Pancreas (tissue), 10 donors: ENCODE measurements at regions not wholly inside any gene's neighbourhood (a gene's known extent, or its start where the extent isn't known, plus 50 kb on each side); places are given as distances from the start of the nearest gene placed in this dataset.

Source experiments
- ATAC-seq, 4 donors: fragments of 200-7000 bp; cut with Tn5 transposase; one replicate each; pipeline versions ENCODE4 v1.8.0 to v1.9.1; 2020; ENCODE audit warnings: mild to moderate bottlenecking in 4 of 4, moderate library complexity in 4 of 4
- DNase-seq, 6 donors: peaks; one replicate each; pipeline ENCODE4 v3.0.0-alpha.2; 2020
- FAIRE-seq: peaks from 2 replicates; lab custom pipeline; 2012; peaks lifted over from hg19 to GRCh38; lab: Jason Lieb, UNC
- H3K27ac ChIP-seq, 4 donors: fragments of 200-600 bp; sonication (generic); 1 replicate in 3 of 4; 2 replicates in 1 of 4; pipeline versions ENCODE4 v1.5.0 to v1.8.0; 2020
- H3K27me3 ChIP-seq, 4 donors: fragments of 200-600 bp; one replicate each; pipeline ENCODE4 v1.8.0; 2021
- H3K36me3 ChIP-seq, 3 donors: fragments of 200-600 bp; sonication (generic) in 1 of 3; one replicate each; pipeline versions ENCODE4 v1.5.0 to v1.8.0; 2020 to 2021
- H3K4me1 ChIP-seq, 3 donors: fragments of 200-600 bp; one replicate each; pipeline ENCODE4 v1.8.0; 2021
- H3K4me3 ChIP-seq, 4 donors: fragments of 200-600 bp; sonication (generic) in 2 of 4; one replicate each; pipeline versions ENCODE4 v1.5.0 to v1.8.0; 2020 to 2021
- H3K9me3 ChIP-seq, 4 donors: fragments of 200-600 bp; one replicate each; pipeline ENCODE4 v1.8.0; 2021
- WGBS, 2 donors: extraction: QIAGEN DNeasy Blood & Tissue Kit; methylation state at CpG; one replicate each; pipeline ENCODE4 v1.1.7; 2013; 5-methylcytosine and 5-hydroxymethylcytosine counted together
- intact Hi-C, 3 donors: fragments of 100-400 bp; cut with DNase I; formaldehyde crosslinking; loops; one replicate each; pipeline versions ENCODE4 v1.11.1 to v1.14.2; 2022
- TF ChIP-seq, protein P1 (sequence below), 4 donors: fragments of 200-600 bp; sonication (generic) in 3 of 4; IDR thresholded peaks; one replicate each; pipeline versions ENCODE4 v1.5.0 to v1.8.0; 2021; ENCODE audit warnings: antibody characterized with exemption in 4 of 4
- donor health status: healthy with polysubstance abuse.
- donor health status: DM: no; HTN: no; CAD: no; lungs with moderate emphysema.
- donor health status: DM: no; HTN: no; CAD: no.
- donor health status: control.
- donor health status: control.
- donor health status: Bipolar disorder and iron deficiency.
- donor health status: DM: yes; HTN: yes; CAD: no.
- donor health status: DM: no; HTN: no; CAD: no.
- donor health status: DM: no; HTN: no; CAD: no.
- donor health status: DM: yes; HTN: yes; CAD: no.

DNA sequence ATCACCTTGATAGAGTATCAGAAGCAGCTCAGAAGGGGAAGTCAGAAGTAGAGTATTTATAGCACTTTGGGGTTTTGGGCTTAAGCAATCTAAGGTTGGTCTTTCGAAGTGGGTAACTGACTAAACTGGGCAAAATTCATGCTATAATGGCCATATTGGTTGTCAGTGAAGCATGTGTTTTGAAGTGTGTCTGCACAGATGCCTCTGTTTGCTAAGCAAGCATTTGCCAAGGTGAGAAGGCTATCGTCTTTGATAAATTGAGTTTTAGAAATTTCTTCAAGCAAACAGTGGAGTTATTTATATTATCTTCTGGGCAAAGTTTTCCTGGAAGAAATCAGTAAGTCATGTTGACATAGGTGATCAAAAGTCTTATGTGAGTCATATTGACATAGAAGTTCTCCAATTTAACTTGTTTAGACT lies 412.8 kb upstream of the TGFBR2 start:
- Histone ChIP-seq H3K27me3 (no peaks in the 10 kb centered on the region), H3K36me3 (no peaks in the 10 kb centered on the region), H3K4me3 (no peak overlapping the region), H3K9me3 (no peaks in the 10 kb centered on the region), H3K27ac (no peak overlapping the region), H3K4me1 (peaks cover 0 to 7% (median 5%) of the 10 kb centered on the region in 3 donors)
- no peak for FAIRE-seq
- WGBS, 2 donors = 11 to 15% methylated on average over 2 of the region's 2 CpGs
- no peak for DNase-seq
- TF ChIP-seq, protein P1, sequence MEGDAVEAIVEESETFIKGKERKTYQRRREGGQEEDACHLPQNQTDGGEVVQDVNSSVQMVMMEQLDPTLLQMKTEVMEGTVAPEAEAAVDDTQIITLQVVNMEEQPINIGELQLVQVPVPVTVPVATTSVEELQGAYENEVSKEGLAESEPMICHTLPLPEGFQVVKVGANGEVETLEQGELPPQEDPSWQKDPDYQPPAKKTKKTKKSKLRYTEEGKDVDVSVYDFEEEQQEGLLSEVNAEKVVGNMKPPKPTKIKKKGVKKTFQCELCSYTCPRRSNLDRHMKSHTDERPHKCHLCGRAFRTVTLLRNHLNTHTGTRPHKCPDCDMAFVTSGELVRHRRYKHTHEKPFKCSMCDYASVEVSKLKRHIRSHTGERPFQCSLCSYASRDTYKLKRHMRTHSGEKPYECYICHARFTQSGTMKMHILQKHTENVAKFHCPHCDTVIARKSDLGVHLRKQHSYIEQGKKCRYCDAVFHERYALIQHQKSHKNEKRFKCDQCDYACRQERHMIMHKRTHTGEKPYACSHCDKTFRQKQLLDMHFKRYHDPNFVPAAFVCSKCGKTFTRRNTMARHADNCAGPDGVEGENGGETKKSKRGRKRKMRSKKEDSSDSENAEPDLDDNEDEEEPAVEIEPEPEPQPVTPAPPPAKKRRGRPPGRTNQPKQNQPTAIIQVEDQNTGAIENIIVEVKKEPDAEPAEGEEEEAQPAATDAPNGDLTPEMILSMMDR (IDR thresholded peaks at IDR 0.05) = no peak
- intact Hi-C loops = loop anchor here in 1 of 3 donors (10.0 kb wide), 2 partner anchors 79 to 501 kb away; no protein-coding TSS in a partner anchor
- peak in 1 of 4 donors; percentile 44 for ATAC-seq

DNA sequence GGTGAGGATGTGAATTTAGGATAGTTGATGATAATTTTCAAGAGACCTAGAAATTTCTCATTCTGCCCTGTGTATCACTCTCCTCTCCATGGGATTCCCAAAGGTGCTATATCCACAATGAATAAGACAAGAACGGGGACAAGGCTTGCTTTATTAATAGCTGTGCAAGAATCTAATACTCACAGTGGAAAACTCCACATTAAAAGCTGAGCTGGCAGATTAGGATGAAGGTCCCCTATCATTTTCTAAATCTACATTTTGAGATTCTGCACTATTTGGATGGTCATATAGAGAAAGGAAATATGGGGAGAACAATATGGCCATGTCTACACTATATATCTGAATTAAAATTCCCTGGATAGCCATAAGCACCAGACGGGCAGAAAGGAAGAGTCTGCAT lies 411.0 kb upstream of the TGFBR2 start:
- TF ChIP-seq, protein P1 (IDR thresholded peaks at IDR 0.05) = no peak
- intact Hi-C loops = loop anchor here in 1 of 3 donors (10.0 kb wide), 2 partner anchors 81 to 499 kb away; no protein-coding TSS in a partner anchor
- Histone ChIP-seq H3K27me3 (no peaks in the 10 kb centered on the region), H3K9me3 (no peaks in the 10 kb centered on the region), H3K36me3 (no peaks in the 10 kb centered on the region), H3K4me3 (no peak overlapping the region), H3K4me1 (peaks cover 0 to 7% (median 5%) of the 10 kb centered on the region in 3 donors), H3K27ac (no peak overlapping the region)
- ATAC-seq = no peak
- 55 to 87% methylated on average over 2 of the region's 2 CpGs for WGBS, 2 donors
- no peak for DNase-seq
- no peak for FAIRE-seq

DNA sequence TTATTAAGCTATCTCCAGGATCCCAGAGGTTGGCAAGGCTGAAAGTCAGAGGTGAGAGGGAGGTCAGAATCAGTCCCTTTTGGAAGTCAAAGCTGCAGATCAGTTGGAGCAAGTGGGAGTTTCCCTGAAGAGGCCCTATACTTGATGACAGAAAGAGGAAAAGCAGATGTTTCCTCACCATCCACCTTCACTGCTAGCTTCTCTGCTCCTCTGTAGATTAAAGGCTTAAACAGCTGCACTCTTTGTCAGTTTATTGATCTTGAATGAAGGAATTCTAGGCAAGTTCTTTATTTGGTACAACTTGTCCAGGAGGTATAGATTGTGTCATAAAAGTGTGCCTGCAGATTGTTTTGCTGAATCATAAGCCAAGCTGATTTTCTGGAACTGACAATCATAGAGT lies 408.2 kb upstream of the TGFBR2 start:
- H3K27me3 ChIP-seq = no peaks in the 10 kb centered on the region
- no peak overlapping the region for H3K27ac ChIP-seq
- H3K4me1 ChIP-seq = peaks cover 0 to 7% (median 5%) of the 10 kb centered on the region in 3 donors
- H3K36me3 ChIP-seq = no peaks in the 10 kb centered on the region
- no peak for DNase-seq
- FAIRE-seq = no peak
- intact Hi-C loops = loop anchor here in 1 of 3 donors (10.0 kb wide), 2 partner anchors 83 to 497 kb away; no protein-coding TSS in a partner anchor
- TF ChIP-seq, protein P1 (IDR thresholded peaks at IDR 0.05) = no peak
- no peak overlapping the region for H3K4me3 ChIP-seq
- no peak for ATAC-seq
- no peaks in the 10 kb centered on the region for H3K9me3 ChIP-seq

DNA sequence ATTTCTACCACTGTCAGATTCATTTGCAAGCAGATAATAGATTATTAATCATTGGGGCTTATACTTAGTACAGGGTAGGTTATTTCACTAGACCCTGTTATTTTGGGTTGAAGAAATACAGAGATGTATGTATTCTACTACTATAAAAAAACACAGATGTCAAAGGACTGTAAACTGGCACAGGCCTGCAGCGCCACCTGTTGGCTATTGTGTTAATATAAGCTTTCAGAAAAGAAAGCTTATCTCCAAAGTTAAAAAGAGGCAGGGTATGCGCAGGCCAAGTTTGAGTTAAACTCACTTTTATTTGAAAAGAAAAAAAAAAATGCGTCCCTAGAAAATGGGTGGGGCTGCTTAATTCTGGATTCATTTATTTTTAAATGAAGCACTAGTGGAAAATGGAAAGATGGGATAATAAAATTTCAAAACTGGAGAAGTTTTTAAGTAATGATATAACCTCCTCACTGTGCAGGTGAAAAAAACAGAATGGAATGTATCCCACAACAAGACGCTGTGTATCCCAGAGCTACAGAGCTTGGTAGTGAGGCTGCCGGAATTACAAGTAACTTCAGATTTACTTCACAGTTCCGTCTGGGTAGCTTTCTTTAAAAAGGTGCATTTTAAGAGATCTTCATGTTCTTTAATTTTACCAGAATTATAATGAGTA lies 407.2 kb upstream of the TGFBR2 start:
- Histone ChIP-seq H3K9me3 (no peaks in the 10 kb centered on the region), H3K4me1 (no peaks in the 10 kb centered on the region), H3K27me3 (no peaks in the 10 kb centered on the region), H3K4me3 (no peak overlapping the region), H3K27ac (no peak overlapping the region), H3K36me3 (no peaks in the 10 kb centered on the region)
- WGBS, 2 donors = 29 to 30% methylated on average over 6 of the region's 6 CpGs
- intact Hi-C loops = loop anchor here in 1 of 3 donors (10.0 kb wide), 2 partner anchors 84 to 496 kb away; no protein-coding TSS in a partner anchor
- ATAC-seq (peak in 3 of 4 donors; percentile 73 to 84 (median 77)), DNase-seq (peak; percentile 22 to 84 (median 58)), FAIRE-seq (peak; percentile 29)
- TF ChIP-seq, protein P1 (IDR thresholded peaks at IDR 0.05) = peak; percentile 42 to 78 (median 62)

DNA sequence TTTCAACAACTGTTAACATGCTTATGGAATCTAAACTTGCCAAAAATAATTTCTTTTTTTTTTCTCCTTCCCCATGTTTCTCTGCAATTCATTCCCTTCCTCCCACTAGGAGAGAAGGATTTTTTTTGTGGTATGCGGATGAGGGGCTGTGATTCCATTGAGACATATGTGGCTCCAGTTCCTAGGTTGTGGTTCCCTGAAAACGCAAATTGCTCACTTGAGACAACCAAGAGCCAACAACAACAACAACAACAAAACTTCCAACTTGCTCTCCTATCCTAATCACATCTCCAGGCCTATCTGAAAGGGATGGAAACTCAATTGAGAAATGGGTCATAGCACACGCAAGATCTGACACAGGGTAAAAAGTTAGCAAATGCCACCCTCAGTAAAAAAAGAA lies 406.5 kb upstream of the TGFBR2 start:
- no peak for ATAC-seq
- TF ChIP-seq, protein P1 (IDR thresholded peaks at IDR 0.05) = no peak
- FAIRE-seq = no peak
- Histone ChIP-seq H3K27ac (no peak overlapping the region), H3K4me3 (no peak overlapping the region), H3K36me3 (no peaks in the 10 kb centered on the region), H3K27me3 (no peaks in the 10 kb centered on the region), H3K4me1 (no peaks in the 10 kb centered on the region), H3K9me3 (no peaks in the 10 kb centered on the region)
- DNase-seq = no peak
- 85 to 94% methylated on average over 3 of the region's 3 CpGs for WGBS, 2 donors
- intact Hi-C loops = loop anchor here in 1 of 3 donors (10.0 kb wide), 2 partner anchors 85 to 495 kb away; no protein-coding TSS in a partner anchor
